Mammary epithelial cell (primary cell): ENCODE measurements at regions not wholly inside any gene's neighbourhood (a gene's known extent, or its start where the extent isn't known, plus 50 kb on each side); places are given as distances from the start of the nearest gene placed in this dataset.

ENCODE experiments used
- CTCF ChIP-seq, 2 donors: IDR thresholded peaks in 1 of 2; conservative IDR thresholded peaks in 1 of 2; 2 replicates each; pipeline ENCODE4 v1.5.1; 2011 to 2012; ENCODE audit warnings: inconsistent platforms in 2 of 2, low read length in 2 of 2, mild to moderate bottlenecking in 2 of 2, control low read depth in 1 of 2, low read depth in 1 of 2; ENCODE audit not compliant: insufficient read depth in 1 of 2; ENCODE audit errors: extremely low read depth in 1 of 2
- EZH2 ChIP-seq: IDR thresholded peaks from 2 replicates; pipeline ENCODE4 v1.6.1; 2012; ENCODE audit warnings: low read length, inconsistent platforms, borderline replicate concordance

GRCh38 chr7:19312416-19312815, 167.2 kb upstream of the FERD3L start:
- TF ChIP-seq CTCF (conservative IDR thresholded peaks at IDR 0.05 in 1 of 2, IDR thresholded peaks at IDR 0.05 in 1 of 2; ENCODE audit: extremely low read depth in 1 of 2, insufficient read depth in 1 of 2, low read depth in 1 of 2, low read length in 2 of 2): no peak
- TF ChIP-seq EZH2: no peak
